GM23248 (cell line): ENCODE measurements at regions not wholly inside any gene's neighbourhood (a gene's known extent, or its start where the extent isn't known, plus 50 kb on each side); places are given as distances from the start of the nearest gene placed in this dataset.

Source experiments
- EZH2 ChIP-seq: fragments of 200-600 bp; sonication (generic); IDR thresholded peaks from 2 replicates; pipeline ENCODE4 v1.6.1; 2018; ENCODE audit warnings: antibody characterized with exemption, mild to moderate bottlenecking; ENCODE audit not compliant: insufficient read depth, poor library complexity, severe bottlenecking
- EZH2phosphoT487 ChIP-seq: fragments of 200-600 bp; sonication (generic); IDR thresholded peaks from 2 replicates; pipeline ENCODE4 v1.6.1; 2018; ENCODE audit warnings: antibody characterized with exemption, moderate library complexity, mild to moderate bottlenecking, low read depth; ENCODE audit not compliant: insufficient read depth

GRCh38 chr10:118926072-118926417, 103.5 kb upstream of the NANOS1 start:
- no peak for TF ChIP-seq EZH2
- TF ChIP-seq EZH2phosphoT487 = no peak
